Common myeloid progenitor, CD34-positive (primary cell): ENCODE measurements at regions not wholly inside any gene's neighbourhood (a gene's known extent, or its start where the extent isn't known, plus 50 kb on each side); places are given as distances from the start of the nearest gene placed in this dataset.
A peak's percentile ranks its signal among the peaks of the same experiment; 100 is the strongest.

ENCODE experiments used
- CTCF ChIA-PET: fragments of 350-600 bp; sonication (Branson Sonifier 250); formaldehyde crosslinking; loops from one replicate; lab custom pipeline; 2021; ENCODE audit warnings: antibody characterized with exemption; lab: Charles Lee
- POLR2A ChIA-PET: fragments of 350-600 bp; sonication (Branson Sonifier 250); formaldehyde crosslinking; loops from one replicate; lab custom pipeline; 2021; ENCODE audit warnings: antibody characterized with exemption; lab: Charles Lee
- DNase-seq, 3 donors: peaks; one replicate each; pipeline versions ENCODE4 v3.0.0 to v3.0.0-alpha.2; 2013
- H3K27ac ChIP-seq, 2 experiments: 1 replicate in 1 of 2; 2 replicates in 1 of 2; pipeline ENCODE4 v1.7.0; 2013; ENCODE audit warnings: inconsistent platforms in 2 of 2, low read length in 2 of 2, mild to moderate bottlenecking in 2 of 2, low read depth in 1 of 2, moderate library complexity in 1 of 2; ENCODE audit not compliant: severe bottlenecking in 2 of 2, insufficient read depth in 1 of 2, poor library complexity in 1 of 2
- H3K27me3 ChIP-seq, 5 experiments: replicated peaks in 2 of 5; 1 replicate in 3 of 5; 2 replicates in 2 of 5; pipeline versions ENCODE4 v1.6.1 to v1.7.0; 2013; ENCODE audit warnings: low read length in 4 of 5, mild to moderate bottlenecking in 2 of 5, moderate library complexity in 2 of 5, inconsistent platforms in 1 of 5; ENCODE audit not compliant: insufficient read depth in 5 of 5, control insufficient read depth in 4 of 5
- H3K36me3 ChIP-seq, 4 experiments: 1 replicate in 2 of 4; 2 replicates in 2 of 4; pipeline versions ENCODE4 v1.6.1 to v1.7.0; 2013; ENCODE audit warnings: low read length in 3 of 4, control low read depth in 1 of 4, mild to moderate bottlenecking in 1 of 4; ENCODE audit not compliant: control insufficient read depth in 4 of 4, insufficient read depth in 4 of 4
- H3K4me1 ChIP-seq, 4 experiments: 1 replicate in 3 of 4; 2 replicates in 1 of 4; pipeline versions ENCODE4 v1.6.1 to v1.7.1; 2013; ENCODE audit warnings: low read length in 3 of 4, mild to moderate bottlenecking in 3 of 4, control low read depth in 1 of 4, inconsistent platforms in 1 of 4, moderate library complexity in 1 of 4; ENCODE audit not compliant: control insufficient read depth in 4 of 4, insufficient read depth in 4 of 4; ENCODE audit errors: control extremely low read depth in 1 of 4
- H3K4me3 ChIP-seq, 7 experiments: 1 replicate in 4 of 7; 2 replicates in 3 of 7; pipeline versions ENCODE4 v1.5.1 to v1.7.0; 2013; ENCODE audit warnings: mild to moderate bottlenecking in 7 of 7, low read length in 6 of 7, moderate library complexity in 6 of 7, inconsistent platforms in 2 of 7, low read depth in 2 of 7, control low read depth in 1 of 7; ENCODE audit not compliant: insufficient read depth in 4 of 7, control insufficient read depth in 1 of 7; ENCODE audit errors: extremely low read depth in 1 of 7
- H3K9me3 ChIP-seq, 5 experiments: 1 replicate in 4 of 5; 2 replicates in 1 of 5; pipeline versions ENCODE4 v1.6.1 to v1.7.1; 2013; ENCODE audit warnings: low read length in 4 of 5, mild to moderate bottlenecking in 2 of 5, inconsistent platforms in 1 of 5, low read depth in 1 of 5, moderate library complexity in 1 of 5; ENCODE audit not compliant: control insufficient read depth in 4 of 5, insufficient read depth in 2 of 5; ENCODE audit errors: control extremely low read depth in 1 of 5
- WGBS: methylation state at CpG from one replicate; pipeline ENCODE4 v1.1.5; 2013; ENCODE audit not compliant: insufficient coverage; 5-methylcytosine and 5-hydroxymethylcytosine counted together

DNA sequence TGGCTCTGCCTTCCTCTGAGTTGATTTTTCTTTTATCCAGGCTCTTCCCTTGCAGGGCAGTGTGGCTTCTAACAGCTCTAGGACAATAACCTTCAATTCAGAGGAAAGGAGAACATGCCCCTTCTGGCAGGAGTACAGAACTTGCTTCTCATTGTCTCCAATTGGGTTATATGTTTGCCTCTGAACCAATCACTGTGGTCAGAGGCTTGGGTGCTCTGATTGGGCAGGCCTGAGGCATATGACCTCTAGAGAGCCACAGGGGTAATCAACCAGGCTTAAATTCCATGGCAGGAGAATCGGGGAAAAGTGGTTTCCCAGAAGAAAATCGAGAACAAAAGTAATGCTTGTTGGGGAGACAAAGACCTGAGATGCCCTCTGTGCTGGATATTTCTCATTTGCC is 240.0 kb downstream of the REEP3 start:
- no peaks in the 10 kb centered on the region for H3K36me3 ChIP-seq
- H3K4me1 ChIP-seq, result no peaks in the 10 kb centered on the region
- DNase-seq, result no peak
- ChIA-PET CTCF (no interaction called here), POLR2A (no interaction called here)
- peaks cover 0 to 3% (median 0%) of the 10 kb centered on the region in 5 experiments for H3K27me3 ChIP-seq
- H3K9me3 ChIP-seq, result no peaks in the 10 kb centered on the region
- 88% methylated on average over 2 of the region's 2 CpGs for WGBS
- H3K4me3 ChIP-seq, result no peak overlapping the region
- no peak overlapping the region for H3K27ac ChIP-seq

DNA sequence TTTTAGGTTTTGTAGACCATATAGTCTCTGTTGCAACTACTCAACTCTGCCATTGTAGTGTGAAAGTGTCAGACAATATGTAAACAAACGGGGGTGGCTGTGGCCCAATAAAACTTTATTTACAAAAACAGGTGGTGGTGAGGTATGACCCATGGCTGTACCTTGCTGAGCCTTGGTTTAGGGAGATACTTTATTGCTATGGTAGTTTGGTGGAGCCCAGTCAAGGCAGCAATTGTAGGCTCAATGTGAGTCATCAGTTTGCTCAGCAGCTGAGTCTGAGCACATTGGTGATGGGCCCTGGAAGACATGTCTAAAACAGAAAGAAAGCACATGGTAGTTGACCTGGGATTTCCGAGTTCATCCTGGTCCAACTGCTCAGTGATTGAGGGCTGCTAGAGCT is 242.5 kb downstream of the REEP3 start:
- H3K9me3 ChIP-seq, result no peaks in the 10 kb centered on the region
- no peak overlapping the region for H3K27ac ChIP-seq
- DNase-seq, result no peak
- no peak overlapping the region for H3K4me3 ChIP-seq
- WGBS, result 94% methylated on average over 2 of the region's 2 CpGs
- peaks cover 0 to 3% (median 0%) of the 10 kb centered on the region in 5 experiments for H3K27me3 ChIP-seq
- POLR2A ChIA-PET, result no interaction called here
- no peaks in the 10 kb centered on the region for H3K4me1 ChIP-seq
- no peaks in the 10 kb centered on the region for H3K36me3 ChIP-seq
- CTCF ChIA-PET, result no interaction called here

GRCh38 chr10:63765126-63765525 is 243.9 kb downstream of the REEP3 start:
- Histone ChIP-seq H3K27me3 (peaks cover 0 to 3% (median 0%) of the 10 kb centered on the region in 5 experiments), H3K9me3 (no peaks in the 10 kb centered on the region), H3K36me3 (no peaks in the 10 kb centered on the region), H3K27ac (no peak overlapping the region), H3K4me3 (no peak overlapping the region), H3K4me1 (no peaks in the 10 kb centered on the region)
- 100% methylated on average over 1 of the region's 1 CpG for WGBS
- POLR2A ChIA-PET, result no interaction called here
- CTCF ChIA-PET, result no interaction called here
- no peak for DNase-seq

DNA sequence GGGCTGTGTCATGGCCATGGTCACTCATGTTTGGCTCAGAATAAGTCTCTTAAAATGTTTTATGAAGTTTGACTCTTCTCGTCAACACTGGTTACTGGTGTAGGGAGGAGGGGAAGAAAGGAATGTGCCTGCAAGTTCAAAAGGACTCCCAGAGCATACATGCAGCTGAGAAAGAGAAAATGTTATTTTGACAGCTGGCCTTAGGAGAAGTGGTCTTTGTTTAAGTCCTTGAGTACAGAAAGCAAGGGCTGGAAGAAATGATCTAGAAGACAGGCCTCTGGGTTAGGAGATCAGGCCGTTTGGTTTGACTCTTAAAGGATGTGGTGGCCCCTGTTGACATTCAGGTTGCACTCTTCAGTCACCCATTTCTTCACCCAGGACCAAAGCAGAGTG is 245.5 kb downstream of the REEP3 start:
- Histone ChIP-seq H3K9me3 (no peaks in the 10 kb centered on the region), H3K27me3 (no peaks in the 10 kb centered on the region), H3K4me1 (no peaks in the 10 kb centered on the region), H3K4me3 (no peak overlapping the region), H3K36me3 (no peaks in the 10 kb centered on the region), H3K27ac (no peak overlapping the region)
- CTCF ChIA-PET, result interaction anchor here (1.3 to 2.1 kb wide), 3 partner anchors 9 to 600 kb away, joined by 3 to 11 read pairs (median 8); no protein-coding TSS in a partner anchor
- DNase-seq, result no peak
- 75% methylated on average over 2 of the region's 2 CpGs for WGBS
- POLR2A ChIA-PET, result no interaction called here

DNA sequence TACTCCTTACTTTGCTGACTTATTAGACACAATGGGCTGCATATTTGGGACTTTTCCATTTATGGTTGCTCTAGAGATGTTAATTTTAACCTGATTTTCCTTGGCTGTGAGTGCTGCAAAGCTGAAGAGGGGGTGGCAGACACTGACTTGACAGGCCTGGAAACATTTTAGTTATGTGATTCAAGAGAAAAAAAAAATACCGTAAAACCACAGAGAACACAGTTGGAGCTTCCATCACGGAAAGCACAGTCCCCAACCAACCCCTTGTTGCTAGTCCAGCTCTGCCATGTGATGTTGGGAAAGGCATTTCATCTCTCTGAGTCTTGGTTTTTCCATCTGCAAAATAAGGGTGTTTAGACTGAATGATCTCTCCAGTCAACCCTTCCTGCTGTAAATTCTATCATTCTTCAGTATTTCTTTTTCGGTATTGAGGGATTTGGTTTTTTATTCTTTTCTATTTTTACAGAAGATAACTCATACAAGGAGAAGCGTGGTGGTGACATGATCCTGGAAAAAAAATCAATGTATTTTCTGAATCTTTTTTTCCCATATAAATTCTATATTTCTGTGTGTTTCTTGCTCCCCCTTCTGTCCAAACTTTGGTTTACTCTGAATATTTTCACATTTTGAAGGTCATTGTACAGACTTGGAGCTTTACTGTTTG is 246.1 kb downstream of the REEP3 start:
- DNase-seq, result peak in 2 of 3 donors; percentile 1 to 5
- CTCF ChIA-PET, result interaction anchor here (0.6 to 2.1 kb wide), 5 partner anchors 10 to 1263 kb away, joined by 3 to 11 read pairs (median 4); no protein-coding TSS in a partner anchor
- no peaks in the 10 kb centered on the region for H3K4me1 ChIP-seq
- no peak overlapping the region for H3K27ac ChIP-seq
- no peaks in the 10 kb centered on the region for H3K36me3 ChIP-seq
- H3K27me3 ChIP-seq, result no peaks in the 10 kb centered on the region
- POLR2A ChIA-PET, result no interaction called here
- H3K9me3 ChIP-seq, result no peaks in the 10 kb centered on the region
- H3K4me3 ChIP-seq, result no peak overlapping the region
- WGBS, result 94% methylated on average over 2 of the region's 4 CpGs

DNA sequence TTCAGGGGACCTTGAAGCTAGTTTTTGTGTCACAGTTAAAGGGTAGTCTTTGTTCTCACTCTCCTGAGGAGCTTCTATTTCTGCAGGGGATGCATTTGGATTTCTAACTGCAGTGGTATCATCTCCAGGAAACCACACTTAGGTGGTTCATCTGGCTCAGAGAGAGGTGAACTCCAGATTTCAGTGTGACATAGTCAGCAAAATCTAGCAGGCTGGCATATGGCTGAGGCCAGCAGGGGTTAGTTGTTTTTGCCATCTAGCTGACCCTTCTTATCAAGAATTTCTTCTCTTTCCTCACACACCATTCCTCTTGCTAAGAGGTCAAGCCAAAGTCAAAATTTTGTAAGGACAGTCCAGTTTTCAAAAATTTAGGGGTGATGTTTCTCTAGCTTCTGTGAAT is 248.2 kb downstream of the REEP3 start:
- no peak overlapping the region for H3K4me3 ChIP-seq

GRCh38 chr10:63770523-63770922 is 249.3 kb downstream of the REEP3 start:
- Histone ChIP-seq H3K4me3 (no peak overlapping the region), H3K4me1 (no peaks in the 10 kb centered on the region), H3K27ac (no peak overlapping the region), H3K9me3 (no peaks in the 10 kb centered on the region), H3K36me3 (no peaks in the 10 kb centered on the region), H3K27me3 (peaks cover 0 to 4% (median 0%) of the 10 kb centered on the region in 5 experiments)
- CTCF ChIA-PET, result no interaction called here
- 96% methylated on average over 6 of the region's 7 CpGs for WGBS
- POLR2A ChIA-PET, result no interaction called here
- no peak for DNase-seq

More for the DNA sequence above, 248.2 kb downstream of the REEP3 start:
- ChIA-PET CTCF (no interaction called here), POLR2A (no interaction called here)
- Histone ChIP-seq H3K27me3 (peaks cover 0 to 4% (median 0%) of the 10 kb centered on the region in 5 experiments), H3K9me3 (no peaks in the 10 kb centered on the region), H3K36me3 (no peaks in the 10 kb centered on the region), H3K4me1 (no peaks in the 10 kb centered on the region), H3K27ac (no peak overlapping the region)
- no peak for DNase-seq
